ENCODE measurements at regions not wholly inside any gene's neighbourhood (a gene's known extent, or its start where the extent isn't known, plus 50 kb on each side); places are given as distances from the start of the nearest gene placed in this dataset.

DNA sequence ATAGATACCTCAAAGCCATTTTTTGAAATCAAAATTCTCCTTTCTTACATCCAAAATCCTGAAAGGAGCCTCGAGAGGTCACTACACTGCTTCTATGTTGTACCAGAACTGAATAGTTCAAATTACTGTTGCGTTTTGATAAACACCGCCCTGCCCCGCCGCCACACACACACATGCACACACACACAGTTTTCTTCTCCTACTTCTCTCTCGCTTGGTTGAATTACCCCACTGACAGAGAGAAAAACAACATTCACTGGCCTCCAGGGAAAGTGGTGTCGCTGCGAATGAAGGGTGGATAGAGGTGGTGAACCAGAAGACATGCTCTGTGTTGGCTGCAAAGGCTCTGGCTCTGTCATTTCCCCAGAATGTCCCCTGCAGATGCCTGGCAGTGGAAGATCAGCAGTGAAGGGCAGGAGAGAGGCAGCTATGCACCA lies 183.4 kb upstream of the RFC3 start (continued):
- TF ChIP-seq, protein P1, sequence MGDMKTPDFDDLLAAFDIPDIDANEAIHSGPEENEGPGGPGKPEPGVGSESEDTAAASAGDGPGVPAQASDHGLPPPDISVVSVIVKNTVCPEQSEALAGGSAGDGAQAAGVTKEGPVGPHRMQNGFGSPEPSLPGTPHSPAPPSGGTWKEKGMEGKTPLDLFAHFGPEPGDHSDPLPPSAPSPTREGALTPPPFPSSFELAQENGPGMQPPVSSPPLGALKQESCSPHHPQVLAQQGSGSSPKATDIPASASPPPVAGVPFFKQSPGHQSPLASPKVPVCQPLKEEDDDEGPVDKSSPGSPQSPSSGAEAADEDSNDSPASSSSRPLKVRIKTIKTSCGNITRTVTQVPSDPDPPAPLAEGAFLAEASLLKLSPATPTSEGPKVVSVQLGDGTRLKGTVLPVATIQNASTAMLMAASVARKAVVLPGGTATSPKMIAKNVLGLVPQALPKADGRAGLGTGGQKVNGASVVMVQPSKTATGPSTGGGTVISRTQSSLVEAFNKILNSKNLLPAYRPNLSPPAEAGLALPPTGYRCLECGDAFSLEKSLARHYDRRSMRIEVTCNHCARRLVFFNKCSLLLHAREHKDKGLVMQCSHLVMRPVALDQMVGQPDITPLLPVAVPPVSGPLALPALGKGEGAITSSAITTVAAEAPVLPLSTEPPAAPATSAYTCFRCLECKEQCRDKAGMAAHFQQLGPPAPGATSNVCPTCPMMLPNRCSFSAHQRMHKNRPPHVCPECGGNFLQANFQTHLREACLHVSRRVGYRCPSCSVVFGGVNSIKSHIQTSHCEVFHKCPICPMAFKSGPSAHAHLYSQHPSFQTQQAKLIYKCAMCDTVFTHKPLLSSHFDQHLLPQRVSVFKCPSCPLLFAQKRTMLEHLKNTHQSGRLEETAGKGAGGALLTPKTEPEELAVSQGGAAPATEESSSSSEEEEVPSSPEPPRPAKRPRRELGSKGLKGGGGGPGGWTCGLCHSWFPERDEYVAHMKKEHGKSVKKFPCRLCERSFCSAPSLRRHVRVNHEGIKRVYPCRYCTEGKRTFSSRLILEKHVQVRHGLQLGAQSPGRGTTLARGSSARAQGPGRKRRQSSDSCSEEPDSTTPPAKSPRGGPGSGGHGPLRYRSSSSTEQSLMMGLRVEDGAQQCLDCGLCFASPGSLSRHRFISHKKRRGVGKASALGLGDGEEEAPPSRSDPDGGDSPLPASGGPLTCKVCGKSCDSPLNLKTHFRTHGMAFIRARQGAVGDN (IDR thresholded peaks at IDR 0.05): no peak
- TF ChIP-seq RAD21 (IDR thresholded peaks at IDR 0.05; ENCODE audit: insufficient read depth, low read depth, low read length): no peak

DNA sequence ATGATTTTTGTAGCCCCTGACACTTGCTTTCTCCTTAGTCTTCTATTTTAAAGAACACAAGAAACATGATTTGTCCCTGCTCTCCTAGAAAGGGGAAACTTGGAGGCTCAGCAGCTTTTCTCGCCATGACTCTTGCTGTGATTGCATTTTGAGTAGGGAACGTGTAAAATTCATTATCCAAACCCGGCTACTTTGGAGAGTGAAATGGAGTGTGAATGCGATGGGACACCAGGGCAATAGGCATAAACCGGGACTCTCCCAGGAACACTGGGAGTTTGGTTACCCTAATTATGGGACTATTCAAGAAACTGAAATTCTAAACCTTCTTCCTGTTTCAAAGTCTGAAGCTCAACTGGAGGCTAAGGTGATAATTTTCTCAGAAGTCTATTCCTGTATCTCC lies 181.7 kb upstream of the RFC3 start:
- 37% methylated on average over 5 of the region's 5 CpGs for WGBS (ENCODE audit: insufficient coverage, insufficient replicate concordance, low lambda C conversion rate, missing lambda C conversion rate)
- H3K4me1 ChIP-seq (ENCODE audit: control insufficient read depth, insufficient read depth, low read length): peaks cover 19% of the 10 kb centered on the region
- DNase-seq (ENCODE audit: low read depth, low spot score): no peak

More for the DNA sequence above, 181.7 kb upstream of the RFC3 start:
- no peak overlapping the region for H3K4me3 ChIP-seq
- TF ChIP-seq CBX3 (IDR thresholded peaks at IDR 0.05; ENCODE audit: borderline replicate concordance, low read depth) (no peak), RAD51 (IDR thresholded peaks at IDR 0.05) (no peak), SUZ12 (IDR thresholded peaks at IDR 0.05; ENCODE audit: unreplicated experiment) (no peak)
- intact Hi-C loops (cut with micrococcal nuclease; ENCODE audit: unreplicated experiment) (no loop called here), in situ Hi-C loops (cut with MboI) (no loop called here)
- H3K9ac ChIP-seq (ENCODE audit: control insufficient read depth, insufficient read depth, low read length): no peak overlapping the region
- CTCF ChIA-PET: no interaction called here
- no peak overlapping the region for H3K27ac ChIP-seq (ENCODE audit: control insufficient read depth, insufficient read depth)
- no peak overlapping the region for H2AFZ ChIP-seq (ENCODE audit: control insufficient read depth, low read depth, low read length)
- H3K36me3 ChIP-seq (ENCODE audit: control insufficient read depth in 2 of 2, insufficient read depth in 2 of 2, low read length in 1 of 2): no peaks in the 10 kb centered on the region
- H3K79me2 ChIP-seq (ENCODE audit: control insufficient read depth, insufficient read depth, low read length): no peaks in the 10 kb centered on the region
- FAIRE-seq (no peak), ATAC-seq (no peak)
- no peaks in the 10 kb centered on the region; the same call in 2 of the 3 replicates for H3K9me3 ChIP-seq (replicated peaks; ENCODE audit: control insufficient read depth, insufficient read depth, low read length)
- H4K20me1 ChIP-seq (ENCODE audit: control insufficient read depth, insufficient read depth): no peaks in the 10 kb centered on the region
- RAD21 ChIA-PET (ENCODE audit: unreplicated experiment): interaction anchor here (1.1 kb wide), 1 partner anchor 43 kb away, joined by 3 read pairs; no protein-coding TSS in a partner anchor
- SMC1A ChIA-PET (ENCODE audit: uncharacterized antibody, unreplicated experiment): interaction anchor here (1.5 to 2.0 kb wide), 2 partner anchors 7 to 42 kb away, joined by 4 to 5 read pairs; no protein-coding TSS in a partner anchor
- no TSS peak for BruUV-seq (replicated peaks)
- POLR2A ChIA-PET: no interaction called here
- no peaks in the 10 kb centered on the region for H3K27me3 ChIP-seq (replicated peaks in 1 of 2; ENCODE audit: control insufficient read depth in 2 of 2, insufficient read depth in 2 of 2, low read length in 1 of 2)
- H3K4me2 ChIP-seq (ENCODE audit: control insufficient read depth, insufficient read depth): no peak overlapping the region

Data from GM12878 (cell line).